ENCODE measurements at regions not wholly inside any gene's neighbourhood (a gene's known extent, or its start where the extent isn't known, plus 50 kb on each side); places are given as distances from the start of the nearest gene placed in this dataset.
A peak's percentile ranks its signal among the peaks of the same experiment; 100 is the strongest.

- ATAC-seq (ENCODE audit: insufficient read depth, low FRiP score) (no peak), DNase-seq (no peak)
- Histone ChIP-seq H3K36me3 (ENCODE audit: control insufficient read depth in 4 of 4, insufficient read depth in 4 of 4, low read length in 4 of 4) (no peaks in the 10 kb centered on the region), H3K4me1 (ENCODE audit: control insufficient read depth in 5 of 5, insufficient read depth in 5 of 5, low read length in 5 of 5) (peaks cover 0 to under 1% (median 0%) of the 10 kb centered on the region in 5 donors), H3K4me3 (no peak overlapping the region), H3K27ac (ENCODE audit: low read depth in 1 of 2, low read length in 1 of 2) (no peak overlapping the region), H3K9me3 (ENCODE audit: control insufficient read depth in 4 of 4, insufficient read depth in 3 of 4, low read length in 3 of 4) (no peaks in the 10 kb centered on the region), H3K9ac (ENCODE audit: insufficient read depth in 1 of 2, low read length in 2 of 2) (no peak overlapping the region), H3K27me3 (ENCODE audit: control insufficient read depth in 3 of 3, insufficient read depth in 3 of 3, low read length in 2 of 3) (peaks cover 0 to 2% (median 0%) of the 10 kb centered on the region in 3 donors)
- TF ChIP-seq CTCF (IDR thresholded peaks at IDR 0.05; ENCODE audit: control extremely low read depth, extremely low read depth): no peak
- 78 to 91% methylated on average over 1 of the region's 1 CpG for WGBS, 2 donors
Measured at GRCh38 chr1:184247671-184248070, 139.2 kb upstream of the C1orf21 start.

GRCh38 chr1:184253921-184254320 is 132.9 kb upstream of the C1orf21 start:
- Histone ChIP-seq H3K4me3 (no peak overlapping the region), H3K27ac (ENCODE audit: low read depth in 1 of 2, low read length in 1 of 2) (no peak overlapping the region), H3K36me3 (ENCODE audit: control insufficient read depth in 4 of 4, insufficient read depth in 4 of 4, low read length in 4 of 4) (no peaks in the 10 kb centered on the region), H3K9me3 (ENCODE audit: control insufficient read depth in 4 of 4, insufficient read depth in 3 of 4, low read length in 3 of 4) (no peaks in the 10 kb centered on the region), H3K27me3 (ENCODE audit: control insufficient read depth in 3 of 3, insufficient read depth in 3 of 3, low read length in 2 of 3) (peaks cover 0 to 2% (median 0%) of the 10 kb centered on the region in 3 donors), H3K4me1 (ENCODE audit: control insufficient read depth in 5 of 5, insufficient read depth in 5 of 5, low read length in 5 of 5) (peaks cover 0 to 8% (median 0%) of the 10 kb centered on the region in 5 donors), H3K9ac (ENCODE audit: insufficient read depth in 1 of 2, low read length in 2 of 2) (no peak overlapping the region)
- 86 to 93% methylated on average over 3 of the region's 3 CpGs for WGBS, 2 donors
- no peak for DNase-seq
- ATAC-seq (ENCODE audit: insufficient read depth, low FRiP score): no peak
- no peak for TF ChIP-seq CTCF (IDR thresholded peaks at IDR 0.05; ENCODE audit: control extremely low read depth, extremely low read depth)

- ATAC-seq (ENCODE audit: insufficient read depth, low FRiP score) (no peak), DNase-seq (no peak)
- H3K36me3 ChIP-seq (ENCODE audit: control insufficient read depth in 4 of 4, insufficient read depth in 4 of 4, low read length in 4 of 4): no peaks in the 10 kb centered on the region
- WGBS, 2 donors: 91 to 94% methylated on average over 3 of the region's 3 CpGs
- H3K9ac ChIP-seq (ENCODE audit: insufficient read depth in 1 of 2, low read length in 2 of 2): no peak overlapping the region
- no peak for TF ChIP-seq CTCF (IDR thresholded peaks at IDR 0.05; ENCODE audit: control extremely low read depth, extremely low read depth)
- no peak overlapping the region for H3K4me3 ChIP-seq
- H3K9me3 ChIP-seq (ENCODE audit: control insufficient read depth in 4 of 4, insufficient read depth in 3 of 4, low read length in 3 of 4): no peaks in the 10 kb centered on the region
- no peak overlapping the region for H3K27ac ChIP-seq (ENCODE audit: low read depth in 1 of 2, low read length in 1 of 2)
- H3K27me3 ChIP-seq (ENCODE audit: control insufficient read depth in 3 of 3, insufficient read depth in 3 of 3, low read length in 2 of 3): peaks cover 0 to 2% (median 0%) of the 10 kb centered on the region in 3 donors
- peaks cover 0 to 8% (median 0%) of the 10 kb centered on the region in 5 donors for H3K4me1 ChIP-seq (ENCODE audit: control insufficient read depth in 5 of 5, insufficient read depth in 5 of 5, low read length in 5 of 5)
Measured at GRCh38 chr1:184254849-184255248, 132.0 kb upstream of the C1orf21 start.

- Histone ChIP-seq H3K4me3 (no peak overlapping the region), H3K9me3 (ENCODE audit: control insufficient read depth in 4 of 4, insufficient read depth in 3 of 4, low read length in 3 of 4) (no peaks in the 10 kb centered on the region), H3K36me3 (ENCODE audit: control insufficient read depth in 4 of 4, insufficient read depth in 4 of 4, low read length in 4 of 4) (no peaks in the 10 kb centered on the region), H3K4me1 (ENCODE audit: control insufficient read depth in 5 of 5, insufficient read depth in 5 of 5, low read length in 5 of 5) (peaks cover 0 to 8% (median 0%) of the 10 kb centered on the region in 5 donors), H3K27me3 (ENCODE audit: control insufficient read depth in 3 of 3, insufficient read depth in 3 of 3, low read length in 2 of 3) (peaks cover 0 to 2% (median 0%) of the 10 kb centered on the region in 3 donors), H3K27ac (ENCODE audit: low read depth in 1 of 2, low read length in 1 of 2) (no peak overlapping the region), H3K9ac (ENCODE audit: insufficient read depth in 1 of 2, low read length in 2 of 2) (no peak overlapping the region)
- no peak for TF ChIP-seq CTCF (IDR thresholded peaks at IDR 0.05; ENCODE audit: control extremely low read depth, extremely low read depth)
- ATAC-seq (ENCODE audit: insufficient read depth, low FRiP score): no peak
- DNase-seq: peak in 1 of 3 donors; percentile 29
Measured at GRCh38 chr1:184255560-184255959, 131.3 kb upstream of the C1orf21 start.
